HL-60 (cell line): ENCODE measurements at regions not wholly inside any gene's neighbourhood (a gene's known extent, or its start where the extent isn't known, plus 50 kb on each side); places are given as distances from the start of the nearest gene placed in this dataset.

Source experiments
- CTCF ChIP-seq: IDR thresholded peaks from one replicate; pipeline ENCODE4 v1.5.1; 2011; ENCODE audit warnings: low read length, control low read depth, inconsistent platforms; ENCODE audit not compliant: insufficient read depth
- REST ChIP-seq: IDR thresholded peaks from 2 replicates; pipeline ENCODE4 v1.6.1; 2012; ENCODE audit warnings: low read depth; ENCODE audit not compliant: insufficient replicate concordance

DNA sequence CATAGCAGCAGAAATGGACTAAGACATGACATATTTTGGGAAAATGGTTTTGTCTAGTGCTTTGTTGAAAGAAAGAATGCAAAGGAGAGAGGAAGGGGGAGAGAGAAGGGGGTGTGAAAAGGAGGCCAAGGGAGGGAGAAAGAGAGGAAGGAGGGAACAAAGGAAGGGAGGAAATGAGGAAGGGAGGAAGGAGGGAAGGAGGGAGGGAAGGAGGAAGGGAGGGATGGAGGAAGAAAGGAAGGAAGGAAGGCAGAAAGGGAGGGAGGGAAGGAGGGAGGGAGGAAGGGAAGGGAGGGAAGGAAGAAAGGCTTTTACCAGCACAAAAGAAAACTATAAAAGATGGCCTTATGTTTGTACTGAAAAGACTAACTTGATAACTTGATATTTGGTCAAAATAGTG, 65.1 kb upstream of the ST8SIA6 start:
- TF ChIP-seq CTCF: no peak
- TF ChIP-seq REST: no peak
